Endothelial cell of umbilical vein (primary cell): ENCODE measurements at regions not wholly inside any gene's neighbourhood (a gene's known extent, or its start where the extent isn't known, plus 50 kb on each side); places are given as distances from the start of the nearest gene placed in this dataset.

Source experiments
- BruUV-seq: library from RNA; stranded (reverse); fragments of 400-500 nt; replicated peaks from 2 replicates; lab custom pipeline; 2021; lab: Mats Ljungman, UMichigan
- CTCF ChIA-PET: fragments of 300-600, 350-600 bp; sonication (Branson Sonifier 250); formaldehyde crosslinking; loops from one replicate; lab custom pipeline; 2021; ENCODE audit warnings: antibody characterized with exemption, inconsistent platforms; lab: Charles Lee
- POLR2A ChIA-PET: fragments of 300-600, 350-600 bp; sonication (Branson Sonifier 250); formaldehyde crosslinking; loops from one replicate; lab custom pipeline; 2021; ENCODE audit warnings: antibody characterized with exemption, inconsistent platforms; lab: Charles Lee
- DNase-seq: peaks from one replicate; pipeline ENCODE4 v3.0.0-alpha.2; 2011; ENCODE audit warnings: low read depth, low spot score
- FAIRE-seq: peaks from 2 replicates; lab custom pipeline; 2011; peaks lifted over from hg19 to GRCh38; lab: Jason Lieb, UNC
- H2AFZ ChIP-seq: 2 replicates; pipeline ENCODE4 v1.6.0; 2012; ENCODE audit warnings: low read depth, low read length, control low read depth, inconsistent platforms
- H3K27ac ChIP-seq: 2 replicates; pipeline ENCODE4 v1.5.1; 2011; ENCODE audit warnings: low read depth, mild to moderate bottlenecking, control low read depth, low read length, moderate library complexity; ENCODE audit not compliant: insufficient read depth
- H3K27me3 ChIP-seq, 2 experiments: 2 replicates each; pipeline versions ENCODE4 v1.6.0 to v1.6.1; 2011; ENCODE audit warnings: low read length in 2 of 2, mixed read lengths in 1 of 2; ENCODE audit not compliant: control insufficient read depth in 2 of 2, insufficient read depth in 2 of 2
- H3K36me3 ChIP-seq, 2 experiments: 2 replicates in 1 of 2; 3 replicates in 1 of 2; pipeline ENCODE4 v1.5.1; 2011; ENCODE audit warnings: low read length in 2 of 2, mild to moderate bottlenecking in 1 of 2, moderate library complexity in 1 of 2; ENCODE audit not compliant: control insufficient read depth in 2 of 2, insufficient read depth in 2 of 2; ENCODE audit errors: extremely low read depth in 1 of 2
- H3K4me1 ChIP-seq: 3 replicates; pipeline ENCODE4 v1.5.1; 2011; ENCODE audit warnings: mild to moderate bottlenecking, low read length; ENCODE audit not compliant: control insufficient read depth, insufficient read depth; ENCODE audit errors: extremely low read depth
- H3K4me2 ChIP-seq: 2 replicates; pipeline ENCODE4 v1.6.1; 2011; ENCODE audit warnings: low read length, control low read depth, mixed read lengths; ENCODE audit not compliant: insufficient read depth
- H3K4me3 ChIP-seq, 3 experiments: fragments of 200-600 bp in 1 of 3; sonication (generic), shearing (Covaris generic) in 1 of 3; replicated peaks in 1 of 3; 2 replicates each; pipeline ENCODE4 v1.5.1; 2011 to 2016; ENCODE audit warnings: control low read depth in 3 of 3, low read length in 3 of 3, mild to moderate bottlenecking in 2 of 3, inconsistent platforms in 1 of 3, low read depth in 1 of 3, moderate library complexity in 1 of 3; ENCODE audit not compliant: insufficient read depth in 1 of 3
- H3K79me2 ChIP-seq: 2 replicates; pipeline ENCODE4 v1.6.0; 2012; ENCODE audit warnings: low read length, inconsistent platforms; ENCODE audit not compliant: control insufficient read depth, insufficient read depth
- H3K9ac ChIP-seq: replicated peaks from 2 replicates; pipeline ENCODE3; 2011; ENCODE audit warnings: low read length, control low read depth; ENCODE audit not compliant: insufficient read depth; ENCODE audit errors: extremely low read depth
- H3K9me1 ChIP-seq: replicated peaks from 3 replicates; pipeline ENCODE4 v1.6.0; 2011; ENCODE audit warnings: mild to moderate bottlenecking, low read length; ENCODE audit not compliant: control insufficient read depth, insufficient read depth; ENCODE audit errors: extremely low read depth
- H3K9me3 ChIP-seq: replicated peaks from 2 replicates; pipeline ENCODE4 v1.5.1; 2012; ENCODE audit warnings: low read length, inconsistent platforms; ENCODE audit not compliant: control insufficient read depth, insufficient read depth
- H4K20me1 ChIP-seq: replicated peaks from 2 replicates; pipeline ENCODE3; 2011; ENCODE audit warnings: mild to moderate bottlenecking, low read length; ENCODE audit not compliant: control insufficient read depth, insufficient read depth; ENCODE audit errors: extremely low read depth
- CTCF ChIP-seq, 2 donors: IDR thresholded peaks; 1 replicate in 1 of 2; 2 replicates in 1 of 2; pipeline ENCODE4 v1.5.1; 2011; ENCODE audit warnings: low read length in 2 of 2, mild to moderate bottlenecking in 2 of 2, moderate library complexity in 2 of 2, control low read depth in 1 of 2, inconsistent platforms in 1 of 2, low read depth in 1 of 2; ENCODE audit not compliant: insufficient read depth in 1 of 2; ENCODE audit errors: extremely low read depth in 1 of 2
- EZH2 ChIP-seq: IDR thresholded peaks from 2 replicates; pipeline ENCODE4 v1.6.1; 2012; ENCODE audit warnings: borderline replicate concordance, low read depth, mild to moderate bottlenecking, moderate library complexity, low read length, inconsistent platforms; ENCODE audit not compliant: severe bottlenecking
- FOS ChIP-seq: IDR thresholded peaks from 2 replicates; pipeline ENCODE4 v1.6.1; 2011; ENCODE audit warnings: mild to moderate bottlenecking, low read length, moderate library complexity, borderline replicate concordance; ENCODE audit not compliant: insufficient read depth
- GATA2 ChIP-seq: IDR thresholded peaks from 2 replicates; pipeline ENCODE4 v1.7.0; 2011; ENCODE audit warnings: low read depth, mild to moderate bottlenecking, moderate library complexity, mixed read lengths, low read length; ENCODE audit not compliant: insufficient read length, insufficient read depth
- JUN ChIP-seq: IDR thresholded peaks from 2 replicates; pipeline ENCODE4 v1.6.1; 2011; ENCODE audit warnings: borderline replicate concordance, low read depth; ENCODE audit not compliant: insufficient read length, insufficient read depth
- MAX ChIP-seq: IDR thresholded peaks from 2 replicates; pipeline ENCODE4 v1.6.1; 2011; ENCODE audit not compliant: insufficient read depth, insufficient read length
- MYC ChIP-seq: IDR thresholded peaks from one replicate; pipeline ENCODE4 v1.6.1; 2011; ENCODE audit warnings: mild to moderate bottlenecking, low read depth, low read length
- POLR2A ChIP-seq: IDR thresholded peaks from 2 replicates; pipeline ENCODE4 v1.6.1; 2012; ENCODE audit warnings: low read depth, mild to moderate bottlenecking, control low read depth, low read length
- POLR2AphosphoS5 ChIP-seq: IDR thresholded peaks from 2 replicates; pipeline ENCODE4 v1.6.1; 2012; ENCODE audit warnings: low read depth, mild to moderate bottlenecking, control low read depth, low read length, moderate library complexity; ENCODE audit not compliant: insufficient read depth
- dilution Hi-C: fragments of 300-500 bp; cut with MboI; formaldehyde crosslinking; loops from one replicate; pipeline ENCODE4 v1.15.0; 2019; ENCODE audit warnings: low sequenced_read_pairs; ENCODE audit not compliant: extremely low pct_ligation_motif_present
- intact Hi-C: fragments of 100-400 bp; cut with micrococcal nuclease; formaldehyde crosslinking; loops from one replicate; pipeline ENCODE4 v1.10.0; 2022

- Histone ChIP-seq H3K4me3 (no peak overlapping the region), H3K79me2 (no peaks in the 10 kb centered on the region), H3K4me1 (no peaks in the 10 kb centered on the region), H3K4me2 (no peak overlapping the region), H3K27ac (no peak overlapping the region), H3K36me3 (no peaks in the 10 kb centered on the region), H3K9ac (no peak overlapping the region), H3K9me1 (no peaks in the 10 kb centered on the region), H2AFZ (no peak overlapping the region), H4K20me1 (no peaks in the 10 kb centered on the region), H3K27me3 (no peaks in the 10 kb centered on the region), H3K9me3 (no peaks in the 10 kb centered on the region)
- FAIRE-seq (no peak), DNase-seq (no peak)
- CTCF ChIA-PET: interaction anchor here (0.5 kb wide), 1 partner anchor 9 kb away, joined by 3 read pairs; no protein-coding TSS in a partner anchor
- POLR2A ChIA-PET: no interaction called here
- dilution Hi-C loops (no loop called here), intact Hi-C loops (no loop called here)
- no TSS peak for BruUV-seq
- no peak for TF ChIP-seq POLR2AphosphoS5
- no peak for TF ChIP-seq MAX
- no peak for TF ChIP-seq FOS
- no peak for TF ChIP-seq POLR2A
- no peak for TF ChIP-seq GATA2
- TF ChIP-seq JUN: no peak
- no peak for TF ChIP-seq MYC
- TF ChIP-seq CTCF (IDR thresholded peaks at IDR 0.05; ENCODE audit: extremely low read depth in 1 of 2, insufficient read depth in 1 of 2, low read depth in 1 of 2, low read length in 2 of 2): no peak
- no peak for TF ChIP-seq EZH2
These were observed 664.1 kb downstream of the BCL11A start for GRCh38 chr2:59889305-59889704.
